ENCODE measurements at regions not wholly inside any gene's neighbourhood (a gene's known extent, or its start where the extent isn't known, plus 50 kb on each side); places are given as distances from the start of the nearest gene placed in this dataset.
A peak's percentile ranks its signal among the peaks of the same experiment; 100 is the strongest.

DNA sequence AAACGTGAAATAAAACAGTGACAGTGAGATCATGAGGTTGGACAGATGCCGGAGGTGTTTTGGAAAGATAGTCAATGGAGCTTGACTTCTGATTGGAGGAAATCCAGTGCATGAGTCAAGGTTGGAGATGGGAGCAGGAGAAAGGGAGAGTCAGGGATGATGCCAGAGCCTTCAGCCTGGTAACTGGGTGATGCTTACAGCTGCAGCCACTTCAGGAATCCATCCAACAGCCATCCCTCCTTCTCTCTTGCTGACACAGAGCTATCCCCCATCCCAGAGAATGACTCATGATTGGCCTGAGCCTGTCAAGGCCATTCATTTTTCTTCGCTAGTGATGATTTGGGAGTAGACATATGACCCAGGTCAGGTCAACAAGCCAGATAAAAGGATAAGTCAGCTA, 112.8 kb downstream of the SAMD5 start:
- DNase-seq: no peak

DNA sequence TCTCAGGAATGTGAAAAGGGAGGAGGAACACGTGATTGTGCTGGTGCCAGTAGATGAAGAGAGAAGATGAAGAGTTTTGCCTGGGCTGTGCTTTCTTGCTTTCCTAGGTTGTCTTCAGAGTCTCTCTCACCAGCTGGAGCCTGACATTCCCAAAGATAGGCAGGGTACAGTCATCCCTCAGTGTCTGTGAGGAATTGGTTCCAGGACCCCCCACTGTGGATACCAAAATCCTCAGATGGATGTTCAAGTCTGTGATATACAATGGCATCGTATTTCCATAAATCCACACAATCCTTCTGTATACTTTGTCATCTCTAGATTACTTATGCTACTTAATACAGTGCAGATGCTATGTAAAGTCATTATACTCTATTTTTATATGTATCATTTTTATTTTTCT, 113.5 kb downstream of the SAMD5 start:
- no peak for DNase-seq

DNA sequence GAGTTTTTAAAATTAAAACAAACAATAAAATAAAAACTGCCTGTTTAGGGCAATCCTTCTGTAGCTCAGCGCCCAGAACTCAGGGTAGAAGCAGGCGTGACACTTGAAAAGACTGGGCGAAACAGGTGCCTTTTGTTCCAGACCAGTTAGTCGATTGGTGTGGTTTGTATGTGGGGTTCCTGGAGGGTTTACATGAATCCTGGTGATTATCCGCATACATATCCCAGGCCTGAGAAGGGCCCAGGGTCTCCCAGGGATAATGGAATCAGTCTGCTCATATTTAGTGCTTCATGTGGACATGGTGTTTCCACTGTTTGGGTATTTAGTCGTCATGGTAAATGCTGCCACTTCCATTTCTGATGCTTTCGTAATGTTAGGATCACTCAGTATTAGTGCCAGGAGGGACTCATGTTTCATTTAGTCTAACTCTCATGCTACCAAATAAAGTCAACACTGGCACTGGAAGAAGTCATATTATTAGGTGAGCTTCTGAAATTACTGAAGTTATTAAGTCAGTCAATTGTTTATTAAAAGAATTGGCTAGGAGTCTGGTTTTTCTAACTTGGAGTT, 116.5 kb downstream of the SAMD5 start:
- no peak for DNase-seq

DNA sequence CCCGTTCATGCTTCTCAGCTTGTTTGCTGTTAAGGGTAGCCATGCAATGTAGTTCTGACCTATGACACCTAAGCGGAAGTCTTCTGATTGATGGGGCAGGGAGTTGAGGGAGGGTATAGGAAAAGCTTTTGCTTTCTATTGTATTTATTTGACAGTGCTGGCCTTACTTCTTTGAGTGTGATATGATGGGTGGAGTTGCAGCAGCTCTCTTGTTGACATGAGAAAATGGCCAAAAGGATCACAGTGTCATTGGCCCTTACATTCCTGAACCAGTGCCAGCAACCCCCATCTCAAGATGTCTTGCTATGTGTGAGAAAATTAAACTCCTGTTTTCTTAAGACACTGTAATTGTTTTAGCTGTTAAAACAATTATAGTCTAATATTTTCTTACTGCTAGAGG, 117.5 kb downstream of the SAMD5 start:
- no peak for DNase-seq

DNA sequence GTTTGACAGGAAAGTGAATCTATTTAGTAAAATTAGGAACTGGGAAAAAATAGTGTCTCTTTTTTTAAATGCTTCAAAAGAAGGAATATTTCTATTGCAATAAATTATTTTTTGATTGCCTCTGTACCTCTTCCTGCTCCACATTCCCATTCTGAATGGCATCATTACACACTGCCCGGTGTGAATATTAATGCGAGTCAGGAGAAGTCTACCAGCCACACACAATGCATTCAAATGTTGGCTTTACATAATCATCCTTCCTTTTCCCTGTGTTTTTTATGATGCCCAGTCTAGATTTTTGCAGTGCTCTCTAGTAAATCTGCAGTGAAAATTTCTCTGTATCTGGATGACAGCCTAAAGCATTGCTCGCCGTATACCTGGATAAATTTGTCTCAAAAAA, 118.9 kb downstream of the SAMD5 start:
- DNase-seq: peak in 1 of 58 donors; percentile 2

DNA sequence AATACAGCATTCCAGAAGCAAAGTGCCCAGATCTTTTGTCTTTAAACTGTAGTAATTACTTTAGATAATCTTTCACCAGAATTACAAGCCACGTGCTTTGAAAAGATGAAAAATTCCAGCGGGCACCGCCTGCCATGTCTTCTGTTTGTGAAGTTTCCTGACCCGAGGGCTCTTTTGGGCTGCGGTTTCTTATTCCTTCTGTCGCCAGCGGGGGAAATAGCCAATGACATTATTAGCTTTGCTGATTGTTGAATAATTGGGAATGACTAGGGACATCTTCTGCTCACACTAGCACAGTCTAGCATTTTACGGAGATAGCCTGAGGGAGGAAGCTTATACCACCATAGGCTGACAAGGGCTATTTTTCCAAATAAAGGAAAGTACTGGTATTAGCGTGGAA, 124.7 kb downstream of the SAMD5 start:
- no peak for DNase-seq

DNA sequence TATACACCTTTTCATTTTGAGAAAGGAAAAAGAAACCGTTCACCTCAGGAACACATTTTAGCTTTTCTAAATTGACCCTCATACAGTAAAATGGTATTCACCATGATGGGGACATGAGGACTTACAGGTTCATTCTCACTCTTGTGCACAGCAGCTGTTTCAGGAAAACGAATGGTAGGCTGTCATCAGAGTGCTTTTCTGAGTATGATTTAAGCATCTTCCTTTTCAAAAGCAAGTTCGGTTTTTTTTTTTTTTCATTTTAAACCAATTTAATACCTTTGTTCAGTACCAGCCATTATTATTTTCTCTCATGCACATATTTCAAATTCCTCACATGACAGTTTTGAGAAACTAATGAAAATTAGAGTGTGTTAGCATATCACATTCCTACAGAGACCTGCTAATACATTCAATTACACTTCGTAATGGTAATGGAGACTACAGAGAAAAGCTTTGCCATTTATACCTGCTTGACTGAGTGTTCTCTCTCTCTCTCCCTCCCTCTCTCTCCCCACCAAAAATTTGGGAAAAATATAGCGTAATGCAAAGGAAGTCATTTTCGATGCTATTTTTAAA, 129.2 kb downstream of the SAMD5 start:
- no peak for DNase-seq

DNA sequence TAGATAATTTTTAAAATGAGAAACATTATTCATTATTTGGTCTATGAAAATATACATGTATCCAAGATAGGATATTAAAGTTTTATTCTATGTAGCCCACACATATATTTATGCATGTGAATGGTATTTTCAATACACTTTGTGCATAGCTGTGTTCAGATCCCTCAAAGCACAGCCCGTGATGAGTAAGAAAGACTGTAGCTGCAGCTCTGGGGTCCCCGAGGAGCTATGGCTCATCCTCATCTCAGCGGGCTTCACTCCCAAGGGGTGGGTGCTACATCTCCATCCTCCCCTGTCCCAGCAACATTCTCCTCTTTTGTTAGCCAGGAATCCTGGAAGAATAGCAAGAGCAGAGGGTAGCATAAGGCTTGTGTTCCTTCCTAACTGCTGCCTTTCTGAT, 130.8 kb downstream of the SAMD5 start:
- no peak for DNase-seq

DNA sequence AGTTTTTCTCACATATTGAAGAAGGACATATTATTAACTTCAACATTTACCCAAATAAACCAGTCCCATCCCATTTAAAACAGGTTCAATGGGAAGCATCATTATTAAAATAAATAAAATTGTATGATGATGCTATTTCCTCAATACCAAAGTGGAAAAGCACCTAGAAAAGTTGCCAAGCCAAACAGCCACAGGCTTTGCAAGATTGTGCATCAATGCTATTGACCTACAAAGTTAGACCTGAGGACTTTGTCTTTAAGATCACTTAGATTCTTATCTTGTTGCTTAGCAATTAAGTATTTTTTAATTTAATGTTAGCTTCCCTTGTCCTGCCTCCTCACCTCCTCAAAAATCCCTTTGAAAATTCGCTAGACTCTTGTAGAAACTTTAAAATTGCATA, 132.1 kb downstream of the SAMD5 start:
- no peak for DNase-seq

DNA sequence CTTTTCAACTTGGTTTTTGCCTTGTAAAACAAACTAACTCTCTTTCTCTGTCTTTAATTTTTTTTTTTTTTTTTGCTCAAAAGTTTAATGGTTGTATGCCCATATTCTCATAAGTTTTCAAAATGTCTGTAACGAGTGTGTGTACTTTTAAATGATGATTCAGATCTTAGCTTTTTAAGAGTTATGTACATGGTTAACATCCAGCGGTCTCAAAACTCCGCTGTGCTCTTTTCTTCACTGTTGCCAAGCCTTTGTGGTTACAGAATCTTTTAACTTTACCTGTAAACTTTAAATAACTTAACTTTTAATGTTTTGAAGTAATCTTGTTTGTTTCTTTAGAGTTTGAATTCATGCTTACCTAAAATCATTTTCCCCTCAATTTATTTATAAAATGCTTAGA, 133.0 kb downstream of the SAMD5 start:
- no peak for DNase-seq

DNA sequence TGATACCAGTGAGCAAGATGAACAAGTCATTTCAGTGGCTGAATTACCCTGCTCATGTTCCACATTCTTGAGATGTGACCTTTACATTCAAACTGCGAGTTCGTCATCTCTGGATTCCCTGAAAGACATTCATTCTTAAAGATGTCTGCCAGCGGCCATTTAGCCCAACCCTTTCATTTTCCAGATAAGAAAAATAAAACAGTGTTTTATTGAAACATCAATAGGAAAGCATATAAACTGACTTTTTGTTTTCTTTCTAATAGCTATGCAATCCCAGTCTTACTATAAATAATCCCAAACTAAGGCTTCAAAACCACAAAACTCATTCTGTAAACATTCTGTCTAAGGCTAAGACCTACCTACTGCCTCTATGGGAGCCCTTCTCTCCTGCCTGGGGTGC, 134.0 kb downstream of the SAMD5 start:
- no peak for DNase-seq

DNA sequence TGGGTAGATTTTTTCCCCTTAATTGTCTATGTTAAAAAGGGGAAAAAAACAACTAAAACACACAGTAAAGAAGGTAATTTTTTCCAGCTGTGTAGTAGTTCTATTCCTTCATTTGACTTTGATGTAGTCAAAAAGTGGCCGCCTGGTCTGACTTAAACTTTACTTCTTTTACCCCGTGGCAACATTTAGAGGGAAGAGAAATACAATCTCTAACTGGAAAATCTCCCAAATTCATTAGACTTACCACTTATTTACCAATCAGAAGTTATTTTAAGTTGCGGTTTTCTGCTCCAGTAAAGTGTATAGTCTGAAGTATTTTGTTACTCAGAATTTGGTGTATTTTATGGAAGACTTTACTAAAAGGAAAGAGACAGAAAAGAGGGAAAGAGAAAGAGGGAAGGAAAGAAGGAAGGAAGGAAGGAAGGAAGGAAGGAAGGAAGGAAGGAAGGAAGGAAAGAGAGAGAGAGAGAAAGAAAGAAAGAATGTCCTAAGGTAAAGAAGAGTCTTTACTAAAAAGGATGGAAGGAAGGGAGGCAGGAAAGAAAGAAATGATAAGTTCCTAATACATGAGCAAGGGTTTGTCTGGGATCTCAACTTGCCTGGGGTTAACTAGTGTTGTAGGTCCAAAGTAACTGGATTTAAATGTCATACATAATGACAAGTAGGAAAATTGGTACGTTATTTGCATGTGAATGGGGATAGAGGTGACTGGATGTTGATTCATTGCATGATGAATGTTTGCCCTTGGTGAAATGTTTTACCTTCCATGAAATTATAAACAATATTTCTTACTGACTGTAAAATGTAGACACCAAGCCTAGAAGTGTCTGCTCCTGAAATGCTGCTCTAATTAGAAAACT, 135.1 kb downstream of the SAMD5 start:
- no peak for DNase-seq

DNA sequence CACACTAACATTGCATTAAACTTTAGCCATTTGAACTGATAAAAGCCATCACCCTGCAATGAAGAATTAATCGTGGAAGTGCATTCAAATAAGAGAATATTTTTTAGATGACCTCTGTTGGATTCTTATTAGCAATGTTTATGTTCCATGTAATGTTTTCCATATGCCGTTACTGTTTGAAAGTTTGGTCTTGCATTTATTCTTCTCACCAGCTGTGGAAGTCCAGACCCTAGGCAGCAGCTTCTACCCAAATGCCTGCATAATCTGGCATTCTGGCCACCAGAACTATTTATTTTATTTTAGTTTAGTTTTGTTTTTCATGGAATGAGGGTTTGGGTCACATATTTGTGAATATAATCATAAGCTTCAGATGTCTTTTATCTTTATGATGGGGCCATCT, 140.4 kb downstream of the SAMD5 start:
- DNase-seq: no peak

DNA sequence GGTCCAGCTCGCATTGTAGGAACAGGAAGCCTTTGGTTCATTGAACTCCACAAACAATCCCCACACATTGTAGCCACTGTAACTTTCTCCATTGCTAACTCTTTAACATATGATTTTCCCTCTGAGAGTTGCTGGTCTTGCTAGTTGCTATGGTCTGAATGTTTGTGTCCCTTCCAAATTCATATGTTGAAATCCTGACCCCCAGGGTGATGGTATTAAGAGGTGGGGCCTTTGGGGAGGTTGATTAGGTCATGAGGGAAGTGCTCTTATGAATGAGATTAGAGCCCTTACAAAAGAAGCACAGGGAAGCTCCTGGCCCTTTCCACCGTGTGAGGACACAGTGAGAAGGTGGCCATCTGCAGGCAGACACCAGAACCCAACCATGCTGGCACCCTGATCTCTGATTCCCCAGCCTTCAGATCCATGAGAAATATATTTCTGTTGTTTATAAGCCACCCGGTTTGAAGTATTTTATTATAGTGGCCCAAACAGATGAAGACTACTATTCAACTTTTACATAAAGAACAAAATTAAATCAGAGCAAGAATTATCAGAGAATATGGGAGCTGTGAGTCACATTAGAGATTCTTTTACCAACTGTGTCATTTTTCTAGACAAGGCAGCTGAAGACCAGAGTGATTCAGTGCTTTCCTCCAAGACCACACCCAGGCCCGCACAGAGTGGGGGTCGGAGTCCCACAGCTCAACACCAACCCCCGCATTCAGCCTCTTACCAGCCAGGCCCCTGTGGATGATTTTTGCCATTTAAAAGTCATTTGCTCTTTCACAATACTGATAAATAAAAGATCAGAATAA, 143.0 kb downstream of the SAMD5 start:
- no peak for DNase-seq

DNA sequence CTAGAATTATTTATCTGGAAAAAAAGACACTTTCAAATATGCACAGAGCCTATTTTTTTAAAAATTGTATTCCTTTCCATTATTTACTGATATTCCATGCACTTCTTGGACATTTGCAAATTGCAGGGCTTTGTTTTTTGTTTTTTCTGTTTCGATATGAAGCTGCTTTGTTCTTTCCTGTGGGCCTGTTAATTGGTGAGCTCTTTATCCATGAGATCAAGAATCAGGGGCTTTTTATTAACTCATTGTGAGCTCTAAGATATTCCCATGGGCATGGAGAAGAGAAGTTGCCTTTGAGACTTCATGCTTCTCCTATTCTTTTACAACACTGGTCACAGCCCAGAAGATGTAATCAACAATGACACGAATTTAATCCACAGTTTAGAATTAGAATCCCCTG, 145.1 kb downstream of the SAMD5 start:
- no peak for DNase-seq

DNA sequence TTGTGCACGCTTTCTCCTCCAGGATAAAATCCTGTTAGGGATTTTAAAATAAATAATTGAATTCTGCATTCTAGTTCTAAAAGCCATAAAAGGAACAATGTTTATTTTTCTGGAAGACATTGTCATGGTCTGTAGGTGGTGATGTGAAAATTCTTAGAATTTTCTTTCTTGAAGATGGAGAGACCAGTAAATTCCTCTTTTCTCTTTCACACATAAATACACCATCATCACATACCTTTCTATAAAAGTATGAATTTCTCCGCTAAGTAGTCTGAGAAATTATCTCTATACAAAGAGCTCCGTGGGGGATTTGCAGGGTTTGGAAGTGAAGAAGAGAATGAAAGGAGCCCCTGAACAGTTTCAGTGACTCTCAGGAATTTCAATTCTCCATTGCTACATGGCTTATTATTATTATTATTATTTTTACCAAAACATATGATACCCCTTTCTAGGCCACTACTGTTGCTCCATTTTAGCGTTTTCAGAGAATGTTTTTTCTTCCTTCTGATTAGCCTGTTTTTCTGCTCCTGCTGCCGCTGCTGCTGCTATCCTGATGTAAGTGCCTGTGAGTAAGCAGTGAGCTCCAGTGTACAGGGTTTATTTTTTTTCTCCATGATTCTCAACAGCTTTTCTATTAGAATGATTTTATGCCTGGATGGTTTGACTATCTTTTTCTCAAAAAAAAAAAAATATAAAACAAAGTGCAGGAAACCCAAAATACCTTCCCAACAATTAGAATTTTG, 145.8 kb downstream of the SAMD5 start:
- DNase-seq: no peak

DNA sequence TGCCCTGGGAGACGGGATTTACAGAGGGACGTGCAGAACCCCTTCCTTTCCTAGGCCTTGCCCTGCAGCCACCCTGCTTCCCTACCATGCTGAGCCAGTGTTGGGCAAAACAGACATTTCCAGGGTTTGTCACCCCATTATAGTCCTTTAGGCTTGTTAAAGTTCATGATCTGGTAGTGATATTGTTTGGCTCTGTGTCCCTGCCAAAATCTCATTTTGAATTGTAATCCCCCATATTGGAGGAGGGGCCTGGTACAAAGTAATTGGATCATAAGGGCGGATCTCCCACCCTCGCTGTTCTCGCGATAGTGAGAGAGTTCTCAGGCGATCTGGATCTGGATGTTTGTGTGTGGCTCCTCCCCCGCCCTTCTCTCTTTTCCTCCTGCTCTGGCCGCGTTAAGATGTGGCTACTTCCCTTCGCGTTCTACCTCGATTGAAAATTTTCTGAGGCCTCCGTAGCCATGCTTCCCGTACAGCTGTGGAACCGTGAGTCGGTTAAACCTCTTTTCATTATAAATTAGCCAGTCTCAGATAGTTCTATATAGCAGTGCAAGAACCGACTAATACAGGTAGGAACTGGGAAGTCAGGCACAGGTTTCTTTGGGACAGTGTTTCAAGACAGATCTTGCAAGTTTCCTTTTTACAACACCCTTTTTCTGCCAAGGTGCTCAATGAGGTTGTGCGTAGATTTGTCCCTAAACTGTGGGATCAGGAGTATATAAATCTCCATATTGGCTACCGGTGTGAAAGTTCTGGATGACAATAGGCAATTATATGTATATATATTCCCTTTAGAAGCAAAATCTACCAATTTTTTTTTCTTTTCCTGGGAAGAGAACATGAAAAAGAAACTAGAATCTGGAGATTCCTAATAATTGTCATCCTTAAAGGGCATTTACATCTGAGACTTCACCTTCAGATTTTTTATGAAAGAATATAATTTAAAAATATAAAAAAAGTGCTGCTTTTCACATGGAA, 152.1 kb downstream of the SAMD5 start:
- no peak for DNase-seq

DNA sequence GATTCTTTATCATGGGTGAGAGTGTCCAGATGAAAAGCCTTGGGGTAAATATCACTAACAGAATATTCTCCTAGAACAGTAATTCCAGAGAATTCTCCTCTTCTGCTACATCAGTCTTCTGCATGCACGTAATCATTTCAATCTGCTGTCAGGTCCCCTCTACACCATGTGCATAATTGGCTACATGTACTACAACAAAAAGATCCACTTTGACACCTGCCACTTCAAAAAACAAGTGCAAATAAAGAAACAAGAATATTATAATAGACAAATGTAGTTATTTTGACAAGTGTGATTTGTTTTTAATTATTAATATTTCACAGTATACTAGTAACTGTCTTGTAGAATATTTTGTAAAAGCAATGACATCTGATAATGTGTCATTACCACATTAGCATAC, 154.2 kb downstream of the SAMD5 start:
- no peak for DNase-seq

DNA sequence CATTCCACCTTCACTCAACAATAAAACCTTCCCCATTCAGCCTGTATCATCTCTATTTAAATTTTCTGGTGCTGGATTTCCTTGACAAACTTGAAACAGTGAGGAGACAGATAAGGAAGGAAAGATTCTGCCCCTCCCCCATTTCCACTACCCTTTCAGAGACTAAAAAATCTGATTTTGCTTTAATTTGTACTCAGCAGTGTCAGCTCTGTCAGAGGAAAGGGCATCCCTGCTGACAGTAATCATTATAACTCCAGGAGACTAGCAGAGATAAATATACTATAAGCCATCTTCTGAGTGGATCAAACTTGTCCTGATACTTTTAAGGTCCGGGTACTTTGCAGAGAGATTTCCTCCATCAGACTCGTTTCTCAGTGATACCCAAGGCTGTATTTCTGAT, 155.6 kb downstream of the SAMD5 start:
- no peak for DNase-seq

DNA sequence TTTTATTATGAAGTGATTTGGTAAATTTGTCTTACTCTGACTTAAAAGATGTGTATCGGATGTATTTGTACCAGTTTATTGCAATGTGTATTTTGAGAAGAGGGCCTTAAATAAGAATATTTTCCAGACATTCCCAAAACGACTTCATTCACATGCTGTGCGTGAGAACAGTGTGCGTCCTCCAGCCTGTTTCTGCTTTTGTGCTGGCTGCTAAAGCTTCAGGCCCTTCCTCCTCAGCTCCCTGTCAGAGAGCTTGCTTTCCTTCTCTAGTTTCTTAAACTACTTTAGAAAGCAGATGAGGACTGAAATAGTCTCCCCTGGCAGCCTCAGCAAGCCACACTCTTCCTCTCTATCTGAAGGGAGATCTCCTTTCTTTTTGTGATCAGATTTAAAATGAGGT, 157.8 kb downstream of the SAMD5 start:
- peak in 7 of 58 donors; percentile 4 to 26 (median 19) for DNase-seq

Data from anterior cingulate cortex (tissue), 58 donors.